Neural progenitor cell (in vitro differentiated cells): ENCODE measurements at regions not wholly inside any gene's neighbourhood (a gene's known extent, or its start where the extent isn't known, plus 50 kb on each side); places are given as distances from the start of the nearest gene placed in this dataset.
A peak's percentile ranks its signal among the peaks of the same experiment; 100 is the strongest.

ENCODE experiments used
- DNase-seq: peaks from one replicate; pipeline ENCODE4 v3.0.0-alpha.2; 2016; ENCODE audit warnings: low spot score
- H2AFZ ChIP-seq: fragments of 200-600 bp; sonication (generic); replicated peaks from 2 replicates; pipeline ENCODE4 v1.6.1; 2016; ENCODE audit warnings: antibody characterized with exemption
- H3F3A ChIP-seq: fragments of 200-600 bp; sonication (generic); 2 replicates; pipeline ENCODE4 v1.6.1; 2016; ENCODE audit warnings: antibody characterized with exemption, low read depth
- H3K27ac ChIP-seq: fragments of 200-600 bp; sonication (generic); 2 replicates; pipeline ENCODE4 v1.5.1; 2016; ENCODE audit warnings: mild to moderate bottlenecking
- H3K27me3 ChIP-seq: fragments of 200-600 bp; sonication (generic); 2 replicates; pipeline ENCODE4 v1.6.1; 2016; ENCODE audit warnings: mild to moderate bottlenecking, moderate library complexity
- H3K36me3 ChIP-seq: fragments of 200-600 bp; sonication (generic); 2 replicates; pipeline ENCODE4 v1.5.1; 2016
- H3K4me1 ChIP-seq: fragments of 200-600 bp; sonication (generic); 2 replicates; pipeline ENCODE4 v1.6.1; 2016; ENCODE audit warnings: mixed run types
- H3K4me2 ChIP-seq: fragments of 200-600 bp; sonication (generic); 2 replicates; pipeline ENCODE4 v1.6.1; 2016
- H3K4me3 ChIP-seq: fragments of 200-600 bp; sonication (generic); 2 replicates; pipeline ENCODE4 v1.5.1; 2016
- H3K79me2 ChIP-seq: fragments of 200-600 bp; sonication (generic); 2 replicates; pipeline ENCODE4 v1.6.1; 2016; ENCODE audit warnings: low read depth
- H3K9ac ChIP-seq: fragments of 200-600 bp; sonication (generic); 2 replicates; pipeline ENCODE4 v1.6.1; 2016
- H3K9me3 ChIP-seq: fragments of 200-600 bp; sonication (generic); 2 replicates; pipeline ENCODE4 v1.5.1; 2016; ENCODE audit warnings: low read depth
- H4K20me1 ChIP-seq: fragments of 200-600 bp; sonication (generic); 2 replicates; pipeline ENCODE4 v1.6.1; 2016; ENCODE audit warnings: low read depth
- H3K27ac Mint-ChIP-seq: 3 replicates; pipeline ENCODE4 v1.8.0; 2021; ENCODE audit warnings: mixed read lengths
- H3K27me3 Mint-ChIP-seq: 2 replicates; pipeline ENCODE4 v1.8.0; 2022; ENCODE audit warnings: low read depth, mild to moderate bottlenecking, inconsistent platforms, moderate library complexity, mixed read lengths; ENCODE audit not compliant: insufficient read depth
- H3K36me3 Mint-ChIP-seq: 3 replicates; pipeline ENCODE4 v1.8.0; 2021; ENCODE audit warnings: mixed read lengths
- H3K4me1 Mint-ChIP-seq: 3 replicates; pipeline ENCODE4 v1.8.0; 2021; ENCODE audit warnings: mixed read lengths
- H3K4me3 Mint-ChIP-seq: 3 replicates; pipeline ENCODE4 v1.8.0; 2021; ENCODE audit warnings: mild to moderate bottlenecking, moderate library complexity, mixed read lengths
- H3K9me3 Mint-ChIP-seq: 3 replicates; pipeline ENCODE4 v1.8.0; 2020; ENCODE audit warnings: mixed read lengths
- EZH2 ChIP-seq: fragments of 200-600 bp; sonication (generic); IDR thresholded peaks from 2 replicates; pipeline ENCODE4 v1.6.1; 2017; ENCODE audit warnings: antibody characterized with exemption, mild to moderate bottlenecking, moderate library complexity
- EZH2phosphoT487 ChIP-seq: fragments of 200-600 bp; sonication (generic); IDR thresholded peaks from 2 replicates; pipeline ENCODE4 v1.6.1; 2017; ENCODE audit warnings: antibody characterized with exemption
- TF ChIP-seq, protein P1 (sequence below): fragments of 200-600 bp; sonication (generic); IDR thresholded peaks from 2 replicates; pipeline ENCODE4 v1.5.1; 2017; ENCODE audit warnings: antibody characterized with exemption, mild to moderate bottlenecking

DNA sequence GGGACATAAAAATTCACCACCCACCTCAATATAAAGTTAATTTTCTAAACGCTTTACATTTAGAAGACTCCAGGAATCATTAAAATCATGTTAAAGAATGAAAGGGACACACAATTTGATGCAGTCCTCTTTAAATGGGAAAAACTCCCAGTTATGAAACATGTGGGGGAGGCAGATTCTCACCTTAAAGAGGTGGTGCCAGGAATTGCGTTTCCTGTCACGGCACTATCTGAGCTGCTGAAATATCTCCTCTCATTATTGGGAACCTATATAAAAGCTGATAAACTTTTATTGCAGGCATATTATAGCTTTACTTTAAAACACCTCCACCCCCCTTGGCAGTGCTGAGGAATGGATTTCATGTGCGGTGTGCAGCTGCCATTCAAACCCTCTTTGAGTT is 94.8 kb upstream of the SORCS3 start:
- no peak overlapping the region for H3K27ac Mint-ChIP-seq
- TF ChIP-seq EZH2 (no peak), EZH2phosphoT487 (no peak)
- TF ChIP-seq, protein P1, sequence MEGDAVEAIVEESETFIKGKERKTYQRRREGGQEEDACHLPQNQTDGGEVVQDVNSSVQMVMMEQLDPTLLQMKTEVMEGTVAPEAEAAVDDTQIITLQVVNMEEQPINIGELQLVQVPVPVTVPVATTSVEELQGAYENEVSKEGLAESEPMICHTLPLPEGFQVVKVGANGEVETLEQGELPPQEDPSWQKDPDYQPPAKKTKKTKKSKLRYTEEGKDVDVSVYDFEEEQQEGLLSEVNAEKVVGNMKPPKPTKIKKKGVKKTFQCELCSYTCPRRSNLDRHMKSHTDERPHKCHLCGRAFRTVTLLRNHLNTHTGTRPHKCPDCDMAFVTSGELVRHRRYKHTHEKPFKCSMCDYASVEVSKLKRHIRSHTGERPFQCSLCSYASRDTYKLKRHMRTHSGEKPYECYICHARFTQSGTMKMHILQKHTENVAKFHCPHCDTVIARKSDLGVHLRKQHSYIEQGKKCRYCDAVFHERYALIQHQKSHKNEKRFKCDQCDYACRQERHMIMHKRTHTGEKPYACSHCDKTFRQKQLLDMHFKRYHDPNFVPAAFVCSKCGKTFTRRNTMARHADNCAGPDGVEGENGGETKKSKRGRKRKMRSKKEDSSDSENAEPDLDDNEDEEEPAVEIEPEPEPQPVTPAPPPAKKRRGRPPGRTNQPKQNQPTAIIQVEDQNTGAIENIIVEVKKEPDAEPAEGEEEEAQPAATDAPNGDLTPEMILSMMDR, result no peak

DNA sequence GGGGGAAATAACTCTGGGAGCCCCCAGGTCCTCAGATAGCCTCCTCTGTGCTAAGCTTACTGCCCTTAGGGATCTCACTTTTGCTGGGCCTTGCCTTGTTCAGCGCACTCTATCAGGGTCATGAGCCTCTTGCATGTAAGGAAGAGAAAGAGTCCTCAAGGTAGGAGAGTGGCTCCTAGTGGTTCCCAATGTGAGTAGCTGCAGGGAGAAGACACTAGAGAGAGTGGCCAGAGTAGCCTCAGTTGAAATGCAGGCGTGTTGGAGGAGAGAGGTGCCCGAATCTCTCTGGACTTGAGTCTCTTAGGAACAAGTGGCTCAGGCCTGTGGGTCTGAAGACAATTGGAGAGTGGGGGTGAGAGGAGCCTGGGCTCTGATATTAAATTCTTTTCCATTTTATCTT is 94.3 kb upstream of the SORCS3 start:
- Mint-ChIP-seq H3K4me1 (peaks cover 11% of the 10 kb centered on the region), H3K27ac (no peak overlapping the region), H3K9me3 (no peaks in the 10 kb centered on the region), H3K4me3 (no peak overlapping the region), H3K36me3 (no peaks in the 10 kb centered on the region), H3K27me3 (peaks cover 15% of the 10 kb centered on the region)
- no peaks in the 10 kb centered on the region for H3K27me3 ChIP-seq
- H3K27ac ChIP-seq, result no peak overlapping the region
- peaks cover 11% of the 10 kb centered on the region for H3K4me1 ChIP-seq
- H3K9me3 ChIP-seq, result no peaks in the 10 kb centered on the region
- peak; percentile 16 for DNase-seq
- H4K20me1 ChIP-seq, result peaks cover 4% of the 10 kb centered on the region
- H3K9ac ChIP-seq, result no peak overlapping the region
- no peaks in the 10 kb centered on the region for H3K36me3 ChIP-seq
- H3K4me2 ChIP-seq, result no peak overlapping the region
- no peak overlapping the region for H3K4me3 ChIP-seq
- H3K79me2 ChIP-seq, result no peaks in the 10 kb centered on the region
- H3F3A ChIP-seq, result no peaks in the 10 kb centered on the region
- TF ChIP-seq, protein P1, result peak; percentile 32
- TF ChIP-seq EZH2, result no peak
- no peak overlapping the region for H2AFZ ChIP-seq

More for the DNA sequence above, 94.8 kb upstream of the SORCS3 start:
- no peak overlapping the region for H3K4me2 ChIP-seq
- no peaks in the 10 kb centered on the region for H3K27me3 ChIP-seq
- H3K9me3 Mint-ChIP-seq, result no peaks in the 10 kb centered on the region
- H3K27ac ChIP-seq, result no peak overlapping the region
- H3K36me3 ChIP-seq, result no peaks in the 10 kb centered on the region
- no peak overlapping the region for H2AFZ ChIP-seq
- DNase-seq, result no peak
- H3K27me3 Mint-ChIP-seq, result peaks cover 15% of the 10 kb centered on the region
- peaks cover 4% of the 10 kb centered on the region for H4K20me1 ChIP-seq
- H3F3A ChIP-seq, result no peaks in the 10 kb centered on the region
- H3K9me3 ChIP-seq, result no peaks in the 10 kb centered on the region
- H3K36me3 Mint-ChIP-seq, result no peaks in the 10 kb centered on the region
- H3K9ac ChIP-seq, result no peak overlapping the region
- no peak overlapping the region for H3K4me3 ChIP-seq
- no peaks in the 10 kb centered on the region for H3K79me2 ChIP-seq
- H3K4me1 ChIP-seq, result peaks cover 11% of the 10 kb centered on the region
- H3K4me3 Mint-ChIP-seq, result no peak overlapping the region
- peaks cover 11% of the 10 kb centered on the region for H3K4me1 Mint-ChIP-seq

DNA sequence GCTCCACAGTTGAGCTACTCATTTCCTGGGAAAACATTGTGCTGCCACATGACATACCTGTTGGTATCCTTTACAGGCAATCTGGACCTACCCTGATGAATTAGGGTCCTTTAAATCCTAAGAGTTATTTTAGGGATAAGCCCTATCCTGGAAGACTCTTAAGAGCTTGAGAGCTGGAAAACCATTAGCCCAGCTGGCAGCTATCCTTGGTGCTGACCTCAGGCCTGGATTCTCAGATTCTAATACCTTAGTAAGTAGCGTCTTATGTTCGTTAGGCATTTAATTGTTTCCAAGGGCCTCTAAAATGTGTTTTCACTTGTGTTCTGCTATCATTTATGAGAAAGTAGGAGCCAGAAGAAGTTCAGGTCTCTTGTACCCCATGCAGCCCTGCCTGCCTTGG is 93.0 kb upstream of the SORCS3 start:
- Histone ChIP-seq H3K4me1 (peaks cover 3% of the 10 kb centered on the region), H3K4me3 (no peak overlapping the region), H3K4me2 (no peak overlapping the region), H3K9me3 (no peaks in the 10 kb centered on the region), H3K27ac (no peak overlapping the region), H3K36me3 (no peaks in the 10 kb centered on the region), H3K9ac (no peak overlapping the region), H3F3A (no peaks in the 10 kb centered on the region), H3K79me2 (no peaks in the 10 kb centered on the region), H2AFZ (no peak overlapping the region), H4K20me1 (peaks cover 4% of the 10 kb centered on the region), H3K27me3 (no peaks in the 10 kb centered on the region)
- Mint-ChIP-seq H3K4me3 (no peak overlapping the region), H3K36me3 (no peaks in the 10 kb centered on the region), H3K4me1 (peaks cover under 1% of the 10 kb centered on the region), H3K9me3 (no peaks in the 10 kb centered on the region), H3K27ac (no peak overlapping the region), H3K27me3 (peaks cover 7% of the 10 kb centered on the region)
- peak; percentile 71 for DNase-seq
- TF ChIP-seq EZH2phosphoT487 (no peak), EZH2 (no peak)
- TF ChIP-seq, protein P1, result no peak
